Hepatocyte (in vitro differentiated cells): ENCODE measurements at regions not wholly inside any gene's neighbourhood (a gene's known extent, or its start where the extent isn't known, plus 50 kb on each side); places are given as distances from the start of the nearest gene placed in this dataset.

Source experiments
- CTCF ChIP-seq: fragments of 200-600 bp; sonication (generic); IDR thresholded peaks from 2 replicates; pipeline ENCODE4 v1.5.1; 2016; ENCODE audit warnings: antibody characterized with exemption, mild to moderate bottlenecking; ENCODE audit not compliant: poor library complexity
- EZH2phosphoT487 ChIP-seq: fragments of 200-600 bp; sonication (generic); IDR thresholded peaks from one replicate; pipeline ENCODE4 v1.6.1; 2018; ENCODE audit warnings: antibody characterized with exemption, mild to moderate bottlenecking, low read depth, moderate library complexity; ENCODE audit not compliant: unreplicated experiment, severe bottlenecking

GRCh38 chr2:133690780-133691179 is 122.5 kb upstream of the NCKAP5 start:
- TF ChIP-seq CTCF (no peak), EZH2phosphoT487 (no peak)
